DND-41 (cell line): ENCODE measurements at regions not wholly inside any gene's neighbourhood (a gene's known extent, or its start where the extent isn't known, plus 50 kb on each side); places are given as distances from the start of the nearest gene placed in this dataset.
"Not testable (repeated sequence)": the region's sequence is repeated elsewhere in the genome, so short reads cannot be mapped to it uniquely, and the experiment has no call there.

ENCODE experiments used
- ATAC-seq: fragments of 200-7000 bp; cut with Tn5 transposase; 3 replicates; pipeline ENCODE4 v1.9.1; 2021; ENCODE audit warnings: low read depth; ENCODE audit not compliant: insufficient read depth
- DNase-seq: peaks from one replicate; pipeline ENCODE4 v3.0.0-alpha.2; 2020
- H2AFZ ChIP-seq: 2 replicates; pipeline ENCODE4 v1.6.0; 2012; ENCODE audit warnings: low read depth, low read length
- H3K27ac ChIP-seq: 2 replicates; pipeline ENCODE4 v1.5.1; 2012; ENCODE audit warnings: low read length, inconsistent platforms
- H3K27me3 ChIP-seq: fragments of 200-600 bp; sonication (generic); 2 replicates; pipeline ENCODE4 v1.6.0; 2012; ENCODE audit warnings: low read length, mild to moderate bottlenecking, inconsistent platforms; ENCODE audit not compliant: insufficient read depth, poor library complexity
- H3K36me3 ChIP-seq: 2 replicates; pipeline ENCODE4 v1.5.1; 2012; ENCODE audit warnings: low read length, inconsistent platforms; ENCODE audit not compliant: insufficient read depth
- H3K4me1 ChIP-seq: 2 replicates; pipeline ENCODE4 v1.5.1; 2012; ENCODE audit warnings: mild to moderate bottlenecking, low read length; ENCODE audit not compliant: insufficient read depth
- H3K4me2 ChIP-seq: 2 replicates; pipeline ENCODE4 v1.6.0; 2012; ENCODE audit warnings: mild to moderate bottlenecking, moderate library complexity, low read length, inconsistent platforms; ENCODE audit not compliant: insufficient read depth
- H3K4me3 ChIP-seq, 2 experiments: fragments of 200-600 bp in 1 of 2; shearing (Covaris generic) in 1 of 2; 2 replicates each; pipeline ENCODE4 v1.5.1; 2012 to 2016; ENCODE audit warnings: inconsistent platforms in 2 of 2, low read length in 2 of 2, mild to moderate bottlenecking in 2 of 2, low read depth in 1 of 2, moderate library complexity in 1 of 2
- H3K79me2 ChIP-seq: 2 replicates; pipeline ENCODE4 v1.6.0; 2012; ENCODE audit warnings: low read length, inconsistent platforms; ENCODE audit not compliant: insufficient read depth
- H3K9ac ChIP-seq: 2 replicates; pipeline ENCODE4 v1.6.0; 2012; ENCODE audit warnings: low read depth, mild to moderate bottlenecking, inconsistent platforms, low read length, moderate library complexity
- H3K9me3 ChIP-seq: 2 replicates; pipeline ENCODE4 v1.5.1; 2012; ENCODE audit warnings: low read length, moderate library complexity, mild to moderate bottlenecking, inconsistent platforms; ENCODE audit not compliant: insufficient read depth, severe bottlenecking
- H4K20me1 ChIP-seq: 2 replicates; pipeline ENCODE4 v1.6.0; 2012; ENCODE audit warnings: low read length; ENCODE audit not compliant: insufficient read depth
- CTCF ChIP-seq: IDR thresholded peaks from 2 replicates; pipeline ENCODE4 v1.5.1; 2012; ENCODE audit warnings: borderline replicate concordance, low read length, moderate library complexity, mild to moderate bottlenecking; ENCODE audit not compliant: poor library complexity, severe bottlenecking; ENCODE audit errors: extremely low read depth
- EZH2 ChIP-seq: IDR thresholded peaks from 3 replicates; pipeline ENCODE4 v1.6.1; 2012; ENCODE audit warnings: borderline replicate concordance, low read depth, mild to moderate bottlenecking, moderate library complexity, low read length, inconsistent platforms; ENCODE audit not compliant: severe bottlenecking

- Histone ChIP-seq H3K4me2 (no peak overlapping the region), H4K20me1 (no peaks in the 10 kb centered on the region), H3K36me3 (no peaks in the 10 kb centered on the region), H3K4me3 (no peak overlapping the region), H2AFZ (no peak overlapping the region), H3K9ac (no peak overlapping the region), H3K9me3 (peaks cover 6% of the 10 kb centered on the region), H3K27me3 (no peaks in the 10 kb centered on the region), H3K4me1 (no peaks in the 10 kb centered on the region), H3K27ac (no peak overlapping the region), H3K79me2 (no peaks in the 10 kb centered on the region)
- ATAC-seq (no peak), DNase-seq (no peak)
- no peak for TF ChIP-seq CTCF
- TF ChIP-seq EZH2 = no peak
Measured at GRCh38 chr12:127981875-127982274, 285.1 kb upstream of the TMEM132C start.

- H3K9ac ChIP-seq, H3K9me3 ChIP-seq, H3K4me2 ChIP-seq: not testable (repeated sequence)
Measured at GRCh38 chr12:127983213-127983791, 283.7 kb upstream of the TMEM132C start.

GRCh38 chr12:127984386-127985055 lies 282.4 kb upstream of the TMEM132C start:
- Histone ChIP-seq H3K27ac (no peak overlapping the region), H3K27me3 (no peaks in the 10 kb centered on the region), H4K20me1 (no peaks in the 10 kb centered on the region), H3K4me2 (no peak overlapping the region), H3K9me3 (peaks cover 3% of the 10 kb centered on the region), H3K4me1 (no peaks in the 10 kb centered on the region), H2AFZ (no peak overlapping the region), H3K36me3 (no peaks in the 10 kb centered on the region), H3K9ac (no peak overlapping the region), H3K4me3 (no peak overlapping the region), H3K79me2 (no peaks in the 10 kb centered on the region)
- TF ChIP-seq CTCF (no peak), EZH2 (no peak)
- no peak for ATAC-seq
- no peak for DNase-seq

More at GRCh38 chr12:127983213-127983791, 283.7 kb upstream of the TMEM132C start:
- not testable (repeated sequence) for H3K27ac ChIP-seq, ATAC-seq, H3K79me2 ChIP-seq, H3K4me3 ChIP-seq, H3K27me3 ChIP-seq, H4K20me1 ChIP-seq, H3K36me3 ChIP-seq, H2AFZ ChIP-seq, DNase-seq, H3K4me1 ChIP-seq

GRCh38 chr12:127987199-127987901 lies 279.6 kb upstream of the TMEM132C start:
- no peaks in the 10 kb centered on the region for H3K27me3 ChIP-seq
- H3K9me3 ChIP-seq = peaks cover 19% of the 10 kb centered on the region
- H3K79me2 ChIP-seq = no peaks in the 10 kb centered on the region
- no peaks in the 10 kb centered on the region for H4K20me1 ChIP-seq
- H3K4me1 ChIP-seq = no peaks in the 10 kb centered on the region
- H3K4me2 ChIP-seq = no peak overlapping the region
- H3K27ac ChIP-seq = no peak overlapping the region
- H3K9ac ChIP-seq = no peak overlapping the region
- DNase-seq (no peak), ATAC-seq (no peak)
- H3K4me3 ChIP-seq = no peak overlapping the region
- no peak overlapping the region for H2AFZ ChIP-seq
- TF ChIP-seq CTCF = no peak
- TF ChIP-seq EZH2 = no peak
- no peaks in the 10 kb centered on the region for H3K36me3 ChIP-seq
